ENCODE measurements at regions not wholly inside any gene's neighbourhood (a gene's known extent, or its start where the extent isn't known, plus 50 kb on each side); places are given as distances from the start of the nearest gene placed in this dataset.

- TF ChIP-seq POLR2A (IDR thresholded peaks at IDR 0.05; ENCODE audit: low read depth, low read length), result no peak
- no peak for TF ChIP-seq POLR2AphosphoS5 (IDR thresholded peaks at IDR 0.05; ENCODE audit: low read depth, low read length)
- no peak for TF ChIP-seq TAF1 (IDR thresholded peaks at IDR 0.05; ENCODE audit: low read depth, low read length)
- TF ChIP-seq POU2F2 (IDR thresholded peaks at IDR 0.05; ENCODE audit: low read depth, low read length), result no peak
Observed at GRCh38 chr18:70397259-70397925, 108.5 kb downstream of the SOCS6 start.

Measured in GM12891 (cell line).